ENCODE measurements at regions not wholly inside any gene's neighbourhood (a gene's known extent, or its start where the extent isn't known, plus 50 kb on each side); places are given as distances from the start of the nearest gene placed in this dataset.
A peak's percentile ranks its signal among the peaks of the same experiment; 100 is the strongest.
"Not testable (repeated sequence)": the region's sequence is repeated elsewhere in the genome, so short reads cannot be mapped to it uniquely, and the experiment has no call there.

DNA sequence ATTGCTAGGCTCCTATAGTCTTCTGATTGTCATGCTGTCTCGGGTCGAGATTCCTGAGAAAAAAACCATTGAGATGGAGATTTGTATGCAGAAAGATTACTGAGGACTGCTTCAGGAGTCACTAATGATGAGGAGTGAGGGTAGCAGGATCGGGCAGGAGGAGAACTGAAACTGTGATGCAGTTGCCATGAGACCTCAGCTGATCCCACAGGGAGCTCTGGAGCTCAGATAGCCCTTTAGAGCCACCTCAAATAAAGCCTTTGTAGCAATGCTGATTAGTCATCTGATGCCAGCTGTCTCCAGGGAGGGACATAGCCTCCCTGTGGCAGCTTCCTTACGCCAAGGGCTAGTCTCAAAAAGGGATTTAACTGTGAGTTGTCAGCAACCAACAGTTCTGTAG is 256.9 kb downstream of the DMAC1 start:
- DNase-seq (ENCODE audit: low spot score) = no peak

DNA sequence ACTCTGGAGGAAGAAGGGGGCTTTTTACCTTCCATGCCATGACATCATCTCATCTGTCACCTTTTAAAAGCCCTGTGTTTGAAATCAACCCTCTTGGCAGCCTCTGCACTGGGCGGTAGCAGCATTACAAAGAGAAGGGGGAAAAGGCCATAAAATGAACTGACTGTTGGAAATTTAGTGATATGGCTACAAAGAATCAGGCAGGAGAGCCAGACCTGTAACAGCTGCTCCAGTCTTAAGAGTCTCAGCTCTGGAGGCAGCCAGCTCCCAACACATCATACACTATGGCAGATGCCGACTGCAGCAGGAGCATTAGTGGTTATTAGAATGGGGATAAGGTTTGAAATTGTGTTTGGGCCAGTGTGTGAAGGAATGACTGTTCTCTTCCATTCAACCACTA is 257.5 kb downstream of the DMAC1 start:
- no peak for DNase-seq (ENCODE audit: low spot score)

DNA sequence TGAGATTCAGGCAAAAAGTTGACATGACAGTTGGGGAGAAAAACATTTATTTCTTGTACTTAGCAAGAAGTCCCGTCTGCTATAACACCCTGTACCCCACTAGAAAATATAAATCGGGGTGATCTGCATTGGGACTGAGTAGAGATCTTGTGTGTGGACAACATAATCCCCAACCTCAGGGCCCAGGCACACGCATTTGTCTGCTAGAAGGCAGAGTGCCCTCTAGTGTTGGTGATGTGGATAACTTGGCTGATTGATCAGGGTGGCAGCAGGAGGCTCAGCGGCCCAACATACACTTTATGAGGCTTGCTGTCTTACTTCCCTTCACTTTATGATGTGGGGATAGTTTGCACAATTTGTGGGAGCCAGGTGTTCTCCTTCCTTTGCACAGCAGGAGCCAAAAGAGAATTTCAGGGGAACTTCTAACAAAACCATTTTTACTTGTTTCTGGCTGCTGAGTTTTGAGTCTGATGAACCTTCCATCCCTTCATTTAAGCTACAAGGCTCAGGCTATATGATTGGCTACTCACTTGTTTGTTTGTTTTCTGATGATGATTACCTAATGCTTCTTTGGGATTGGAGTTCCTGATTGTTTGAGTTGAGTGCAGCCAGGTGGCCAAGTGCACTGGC is 263.2 kb downstream of the DMAC1 start:
- peak; percentile 63 for DNase-seq (ENCODE audit: low spot score)

DNA sequence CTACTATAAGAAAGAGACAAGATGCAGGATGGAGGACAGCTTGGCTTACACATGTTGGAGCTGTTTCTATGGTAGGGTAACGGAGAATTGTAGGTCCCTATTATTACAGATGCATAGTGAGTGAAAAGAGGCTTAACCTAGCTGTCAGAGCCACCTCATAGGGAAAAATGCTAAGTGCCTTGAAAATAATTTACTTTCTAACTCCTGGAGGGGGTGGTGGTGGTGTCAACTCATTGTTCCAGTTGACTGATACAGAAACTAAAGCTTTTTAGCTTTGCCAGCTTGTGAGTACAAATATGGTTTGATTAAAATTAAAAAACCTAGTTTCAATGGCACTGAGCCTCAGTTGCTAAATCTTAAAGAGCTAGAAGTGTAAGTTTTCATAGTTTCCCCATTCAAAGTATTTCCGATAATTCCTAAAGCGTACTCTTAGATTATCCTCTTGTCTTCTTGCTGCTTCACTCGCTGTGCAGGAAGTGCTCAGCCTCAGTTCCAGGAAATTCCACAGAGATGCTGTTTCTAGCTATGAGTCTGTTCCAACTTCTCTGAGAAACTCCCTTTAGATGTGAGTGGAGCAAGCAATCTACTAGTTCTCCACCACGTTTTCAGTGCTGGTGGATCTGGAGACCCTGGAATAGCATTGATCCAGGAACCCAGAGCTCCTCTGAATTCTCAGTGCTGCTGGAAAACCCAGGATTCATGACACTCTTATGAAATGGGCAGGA is 265.2 kb downstream of the DMAC1 start:
- DNase-seq (ENCODE audit: low spot score) = no peak

DNA sequence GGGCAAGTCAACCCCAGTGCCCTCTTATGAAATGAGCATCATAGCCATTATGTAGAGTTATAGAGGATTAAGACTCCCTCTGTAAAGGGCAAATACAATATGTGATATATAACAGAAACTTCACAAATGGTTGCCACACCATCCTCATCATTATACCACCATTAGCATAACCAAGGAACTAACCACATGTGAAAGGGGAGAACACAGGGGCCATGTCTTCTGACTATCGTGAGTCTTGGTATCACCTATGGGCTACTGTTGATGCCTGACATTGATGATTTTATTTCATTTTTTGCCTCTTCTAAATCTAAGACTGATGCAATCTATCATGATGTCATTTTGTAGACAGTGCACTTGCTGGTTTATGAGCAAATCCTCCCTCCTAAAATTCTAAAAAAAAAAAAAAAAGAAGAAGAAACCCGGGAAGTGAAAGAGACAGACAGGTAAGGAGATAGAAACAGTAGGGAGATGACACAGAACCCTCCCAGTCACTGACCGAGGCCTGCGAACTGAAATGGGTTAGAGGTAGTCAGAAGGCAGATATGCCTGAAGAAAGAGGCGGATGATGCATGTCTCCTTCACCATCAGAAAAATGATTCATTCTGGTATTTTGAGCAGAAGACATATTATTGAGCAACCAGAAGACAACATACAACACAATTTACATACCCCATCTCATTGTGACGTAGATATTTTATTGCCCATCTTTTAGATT is 266.0 kb downstream of the DMAC1 start:
- DNase-seq (ENCODE audit: low spot score) = no peak

DNA sequence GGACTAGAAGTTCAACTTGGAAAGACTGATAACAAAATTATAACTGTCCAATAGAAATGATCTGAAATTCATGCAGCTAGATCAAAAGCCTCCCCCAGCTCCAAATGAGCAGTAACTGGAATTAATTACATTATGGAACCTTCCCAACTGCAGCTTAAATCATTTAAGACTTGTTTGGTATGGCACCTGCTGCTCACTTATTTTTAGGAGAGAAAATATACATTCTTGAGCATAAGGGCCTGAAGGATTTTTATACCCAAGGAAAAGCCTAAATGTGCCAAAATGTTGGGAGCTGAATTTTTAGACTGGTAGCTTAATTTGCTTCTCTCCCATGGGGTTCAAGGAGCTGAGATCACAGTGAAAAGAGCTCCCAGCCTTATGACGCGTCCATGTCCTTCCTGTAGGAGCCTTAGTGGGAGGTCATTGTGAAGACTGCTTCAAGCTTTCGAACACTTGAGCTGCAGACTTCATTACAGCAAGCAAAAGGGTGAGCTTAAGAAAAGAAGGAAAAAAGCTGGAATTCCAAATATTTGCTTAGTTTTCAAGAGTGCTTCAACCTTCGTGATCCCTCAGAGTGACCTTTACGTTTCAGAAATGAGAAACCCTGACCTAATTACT is 276.0 kb downstream of the DMAC1 start:
- no peak for DNase-seq (ENCODE audit: low spot score)

DNA sequence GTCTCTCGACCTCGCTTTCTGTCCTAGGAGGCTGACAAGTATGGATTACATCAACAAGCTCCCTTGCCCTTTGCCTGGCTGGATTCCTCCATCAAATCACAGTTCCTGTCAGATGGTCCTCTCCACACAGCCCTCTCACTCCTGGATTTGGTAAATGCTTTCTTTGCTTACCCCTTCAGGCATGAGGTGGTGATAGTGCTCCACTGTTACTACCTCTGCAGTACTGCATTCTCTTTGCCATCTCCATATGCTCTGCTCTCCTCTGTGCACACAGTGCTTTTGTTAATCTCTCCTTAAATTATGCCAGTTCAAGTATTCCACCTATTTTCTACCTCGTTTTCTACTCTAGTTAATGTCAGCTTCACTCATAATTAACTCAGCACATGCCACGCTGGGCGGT is 279.2 kb downstream of the DMAC1 start:
- no peak for DNase-seq (ENCODE audit: low spot score)

DNA sequence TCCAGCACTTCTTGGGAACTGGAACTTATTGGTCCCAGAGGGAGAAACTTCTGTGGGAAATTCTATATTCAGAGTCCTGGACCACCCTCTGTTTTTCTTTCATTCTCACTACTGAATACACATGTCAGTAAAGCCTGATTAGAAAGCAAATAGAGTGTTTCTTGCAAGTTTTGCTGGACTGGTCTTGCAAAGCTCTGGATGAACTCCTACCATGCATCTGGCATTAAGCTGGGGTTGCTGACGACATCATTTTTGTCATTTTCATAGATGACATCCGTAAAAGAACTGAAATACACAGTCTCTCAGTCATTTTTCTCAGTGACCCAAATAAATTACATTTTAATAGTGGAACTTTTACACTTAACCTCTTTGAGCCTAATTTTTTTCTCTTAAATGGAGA is 283.2 kb downstream of the DMAC1 start:
- DNase-seq (ENCODE audit: low spot score) = no peak

DNA sequence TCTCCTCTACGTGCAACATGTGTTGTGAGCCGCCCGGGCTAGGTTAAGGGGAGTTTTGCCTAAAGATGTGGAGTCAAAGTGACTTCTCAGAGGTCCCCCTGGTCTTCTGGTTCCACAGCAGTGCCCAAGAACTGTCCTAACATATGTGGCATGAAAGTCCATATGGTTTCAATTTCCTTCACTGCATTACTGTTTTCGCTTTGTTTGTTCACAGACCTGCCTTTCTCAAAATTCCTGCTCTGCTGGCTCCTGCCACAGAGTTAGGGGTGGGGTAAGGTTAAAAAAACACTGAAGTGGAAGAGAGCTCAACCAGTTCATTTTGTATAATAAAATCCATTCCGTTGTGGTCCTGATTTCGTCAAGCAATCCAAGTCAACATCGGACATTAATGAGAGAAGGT is 289.4 kb downstream of the DMAC1 start:
- DNase-seq (ENCODE audit: low spot score) = no peak

DNA sequence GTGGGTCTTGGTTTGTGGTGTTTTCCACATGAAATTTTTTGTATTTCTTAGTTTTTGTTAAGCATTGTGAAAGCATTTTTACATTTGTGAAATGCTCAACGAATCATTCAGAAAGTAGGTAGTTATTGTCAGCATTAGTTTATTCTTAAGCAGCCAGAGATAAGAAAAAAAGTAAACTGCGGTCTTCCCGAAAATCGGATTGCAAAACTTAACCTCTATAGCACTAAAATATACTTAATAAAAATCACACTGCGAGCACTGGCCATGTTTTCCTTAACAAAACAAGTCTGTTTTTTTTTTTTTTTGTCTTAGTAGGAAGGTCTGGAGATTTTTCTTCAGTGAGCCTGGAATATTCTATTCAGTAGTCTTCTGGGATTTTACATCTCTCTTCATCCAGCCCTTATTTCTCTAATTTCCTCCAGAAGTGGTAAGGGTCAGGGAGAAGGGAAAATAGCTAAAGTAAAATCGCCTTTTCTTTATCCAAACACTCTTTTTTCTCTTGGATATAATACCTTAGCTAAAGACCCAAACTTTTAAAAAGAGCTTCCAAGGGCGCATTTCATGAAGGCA is 289.9 kb downstream of the DMAC1 start:
- no peak for DNase-seq (ENCODE audit: low spot score)

DNA sequence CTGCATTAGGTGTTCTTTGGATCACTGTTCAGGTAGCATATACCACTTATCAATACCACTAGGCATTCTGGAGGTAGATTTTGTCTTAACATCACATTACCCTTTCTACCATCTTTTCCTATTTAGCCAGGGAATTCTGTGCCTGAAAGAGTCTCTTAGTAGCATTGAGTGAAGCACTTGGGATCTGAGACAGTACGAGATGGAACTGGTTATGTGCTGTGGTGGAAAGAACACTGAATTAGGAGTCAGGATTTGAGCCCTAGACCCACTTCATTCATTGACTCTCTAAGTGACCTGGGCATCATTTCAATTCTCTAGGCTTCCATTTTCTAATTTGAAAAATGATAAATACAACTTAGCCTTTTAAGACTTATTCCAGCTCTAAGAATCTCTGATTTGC is 291.1 kb downstream of the DMAC1 start:
- no peak for DNase-seq (ENCODE audit: low spot score)

DNA sequence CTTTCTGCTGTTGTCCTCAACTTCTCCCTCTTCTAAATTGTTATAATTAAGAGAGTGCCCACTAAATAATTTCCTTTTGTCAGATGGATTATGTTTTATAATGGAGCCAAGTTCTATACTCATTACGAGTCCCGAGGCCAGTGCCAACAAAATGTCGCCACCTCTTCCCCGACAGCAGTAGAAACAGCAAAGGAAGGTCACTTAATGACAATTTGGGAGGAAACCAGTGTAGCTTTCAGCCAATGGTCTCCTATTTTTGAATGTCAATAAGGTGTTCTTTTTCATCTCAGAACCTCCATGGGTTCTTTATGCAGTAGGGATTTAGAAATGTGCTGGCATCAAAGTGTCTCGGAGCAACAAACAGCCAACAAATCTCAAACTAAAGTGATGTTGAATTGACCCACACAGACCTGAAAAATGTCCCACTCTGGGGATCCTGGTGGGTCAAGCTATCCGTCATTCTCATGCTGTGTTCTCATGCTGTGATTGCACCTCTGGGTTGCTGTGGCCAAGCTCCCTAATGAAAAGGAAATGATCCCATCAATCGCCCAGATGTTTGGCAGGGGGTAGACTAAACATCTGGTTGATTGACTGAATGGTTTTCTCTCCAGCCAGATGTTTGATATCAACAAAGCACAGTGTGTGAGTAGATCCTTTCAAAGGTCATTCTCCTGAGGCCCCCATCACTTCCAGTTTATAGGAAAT is 291.9 kb downstream of the DMAC1 start:
- no peak for DNase-seq (ENCODE audit: low spot score)

DNA sequence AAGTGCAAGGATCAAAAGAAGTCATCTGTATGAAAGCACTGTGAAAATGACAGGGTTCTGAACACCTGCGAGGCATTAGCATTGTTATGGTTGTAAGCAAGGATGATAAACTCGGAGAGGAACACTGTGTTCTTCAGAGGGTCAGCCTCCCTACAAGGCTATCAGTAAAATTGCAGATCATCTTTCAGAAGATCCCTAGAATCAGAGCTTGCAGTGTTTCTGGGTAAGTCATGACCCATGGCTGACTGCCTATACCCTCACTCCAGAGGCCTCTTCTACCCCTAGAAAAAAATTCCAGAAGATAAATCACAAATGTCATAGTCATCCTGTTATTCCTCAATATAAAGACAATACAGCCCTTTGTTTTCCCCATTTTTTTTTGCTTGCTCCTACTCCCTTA is 292.6 kb downstream of the DMAC1 start:
- no peak for DNase-seq (ENCODE audit: low spot score)

DNA sequence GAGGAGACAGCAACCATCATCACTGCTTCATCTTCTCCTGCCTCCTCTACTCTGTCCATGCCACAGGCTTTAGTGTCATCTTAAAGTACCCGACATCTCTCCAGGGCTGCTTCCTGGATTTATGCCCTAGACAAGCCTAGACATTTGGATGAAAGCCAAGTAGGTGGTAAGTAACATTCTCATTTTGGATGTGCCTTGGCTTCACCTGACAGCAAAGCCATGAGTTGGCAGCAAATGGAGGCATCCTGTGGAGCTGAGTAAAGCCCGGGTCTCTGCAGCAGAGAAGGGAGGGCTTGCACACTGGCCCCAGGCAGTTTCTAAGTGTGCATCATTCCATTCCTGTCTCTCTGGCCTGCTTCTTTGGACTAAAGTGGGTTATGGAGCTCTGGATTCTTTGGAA is 299.1 kb downstream of the DMAC1 start:
- no peak for DNase-seq (ENCODE audit: low spot score)

DNA sequence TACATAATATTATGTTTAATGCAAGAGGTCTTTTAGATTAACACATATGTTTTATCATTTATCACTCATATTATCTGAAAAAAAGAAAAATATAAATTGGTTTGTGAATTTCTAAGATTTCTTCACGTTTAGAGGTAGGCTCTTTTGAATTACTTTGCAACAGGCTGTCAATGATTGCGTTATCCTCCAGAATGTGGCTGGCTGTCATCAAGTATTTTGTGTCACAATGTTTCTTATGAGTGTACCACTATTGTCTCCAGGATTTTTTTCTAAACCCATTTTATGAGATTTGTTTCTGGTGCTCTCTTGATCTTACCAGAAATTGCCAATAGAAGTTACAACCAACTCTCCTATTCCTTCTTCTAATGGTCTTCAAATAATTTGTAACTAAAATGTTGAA is 307.9 kb downstream of the DMAC1 start:
- no peak for DNase-seq (ENCODE audit: low spot score)

DNA sequence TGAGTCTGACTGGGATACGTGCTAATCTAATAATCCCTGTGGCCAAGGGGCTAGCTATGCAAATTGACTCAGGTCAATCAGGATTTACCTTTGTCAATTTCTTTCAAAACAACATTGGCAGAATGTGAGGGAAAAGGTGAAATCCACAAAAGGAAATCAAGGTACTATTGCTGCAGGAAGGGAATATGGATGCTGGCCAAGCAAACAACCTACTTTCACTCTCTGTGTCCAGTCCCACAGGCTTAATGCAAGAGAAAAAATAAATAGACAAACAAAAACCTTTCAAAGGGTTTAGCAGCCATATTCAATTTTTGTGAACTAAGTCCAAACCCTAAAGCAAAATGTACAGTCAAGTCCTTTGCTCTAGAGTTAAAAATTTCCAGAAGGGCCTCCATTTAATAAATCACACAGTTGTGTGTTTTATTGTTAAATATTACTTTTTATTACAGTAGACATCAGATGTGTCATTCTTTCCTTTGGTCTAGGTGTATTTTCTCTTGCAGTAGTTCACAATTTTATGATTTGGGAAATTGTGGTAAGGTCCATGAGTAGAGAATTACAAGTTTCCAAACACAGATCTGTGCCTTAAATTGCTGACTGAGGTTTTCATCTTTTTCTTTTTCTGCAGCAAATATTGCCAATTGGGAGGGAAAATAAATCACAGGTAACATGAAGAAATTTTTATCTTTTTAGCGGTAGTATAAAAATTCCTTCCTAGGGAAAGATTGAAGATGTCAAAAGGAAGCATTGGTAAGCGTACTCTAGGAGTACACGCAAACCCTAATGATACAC is 309.1 kb downstream of the DMAC1 start:
- DNase-seq (ENCODE audit: low spot score) = no peak

DNA sequence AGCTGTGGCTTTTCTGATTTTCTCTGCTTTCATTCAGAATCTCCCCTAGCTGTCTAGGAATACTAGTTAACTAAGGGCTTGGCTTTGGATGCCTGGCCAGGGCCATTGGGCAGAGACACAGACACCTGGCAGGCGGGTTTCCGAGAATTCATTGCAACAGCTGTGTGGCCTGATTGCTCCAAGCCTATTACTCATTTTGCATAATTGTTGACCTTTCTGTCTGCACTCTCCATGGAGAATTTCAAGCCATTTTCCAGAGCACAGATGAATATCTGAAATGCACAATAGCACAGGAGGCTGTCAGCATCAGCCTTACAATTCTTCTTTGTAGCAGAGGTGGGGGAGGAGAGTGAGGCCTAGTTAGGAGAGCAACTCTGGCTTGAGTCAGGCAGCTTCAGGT is 310.5 kb downstream of the DMAC1 start:
- DNase-seq (ENCODE audit: low spot score) = no peak

DNA sequence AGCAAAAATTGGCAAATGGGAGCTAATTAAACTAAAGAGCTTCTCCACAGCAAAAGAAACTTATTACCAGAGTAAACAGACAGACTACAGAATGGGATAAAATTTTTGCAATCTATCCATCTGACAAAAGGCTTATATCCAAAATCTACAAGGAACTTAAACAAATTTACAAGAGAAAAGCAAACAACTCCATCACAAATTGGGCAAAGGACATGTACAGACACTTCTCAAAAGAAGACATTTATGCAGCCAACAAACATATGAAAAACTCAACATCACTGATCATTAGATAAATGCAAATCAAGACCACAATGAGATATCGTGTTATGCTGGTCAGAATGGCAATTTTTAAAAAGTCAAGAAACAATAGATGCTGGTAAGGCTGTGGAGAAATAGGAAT is 315.6 kb downstream of the DMAC1 start:
- not testable (repeated sequence) for DNase-seq (ENCODE audit: low spot score)

DNA sequence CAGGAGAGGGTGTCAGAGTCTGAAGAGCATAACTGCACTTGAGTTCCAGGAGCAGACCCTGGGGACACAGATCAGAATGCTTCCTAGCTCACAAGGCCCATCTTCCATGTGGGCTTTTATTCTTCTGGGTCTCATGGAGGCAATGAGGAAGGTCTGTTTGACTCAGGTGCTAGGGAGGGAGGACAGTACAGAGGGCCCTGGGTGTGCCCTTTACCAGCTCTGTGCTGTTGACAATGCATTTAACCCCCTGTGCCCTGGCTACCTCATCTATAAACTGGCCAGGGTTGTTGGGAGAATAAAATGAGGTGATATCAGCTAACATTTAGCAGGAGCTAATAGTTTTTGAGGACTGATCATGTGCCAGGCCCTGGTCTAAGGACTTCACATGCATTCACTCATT is 318.0 kb downstream of the DMAC1 start:
- DNase-seq (ENCODE audit: low spot score) = no peak

DNA sequence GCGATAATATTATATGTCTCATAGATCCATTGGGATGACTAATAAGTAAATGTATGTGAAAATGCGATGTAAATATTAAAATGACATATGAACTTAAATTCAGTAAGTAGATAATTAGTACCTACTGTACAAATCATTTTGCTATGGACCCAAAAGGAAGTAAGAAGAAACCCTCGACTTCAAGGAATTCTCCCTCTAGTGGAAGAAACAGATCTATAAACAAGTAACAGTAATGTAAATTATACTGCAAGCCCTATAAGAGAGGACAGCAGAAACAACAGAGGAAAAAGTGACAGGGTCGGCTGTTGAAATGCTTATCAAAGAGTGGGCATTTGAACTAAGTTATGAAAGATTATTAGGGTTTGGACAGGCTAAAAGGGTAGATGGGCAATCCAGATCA is 320.3 kb downstream of the DMAC1 start:
- DNase-seq (ENCODE audit: low spot score) = peak; percentile 4

DNA sequence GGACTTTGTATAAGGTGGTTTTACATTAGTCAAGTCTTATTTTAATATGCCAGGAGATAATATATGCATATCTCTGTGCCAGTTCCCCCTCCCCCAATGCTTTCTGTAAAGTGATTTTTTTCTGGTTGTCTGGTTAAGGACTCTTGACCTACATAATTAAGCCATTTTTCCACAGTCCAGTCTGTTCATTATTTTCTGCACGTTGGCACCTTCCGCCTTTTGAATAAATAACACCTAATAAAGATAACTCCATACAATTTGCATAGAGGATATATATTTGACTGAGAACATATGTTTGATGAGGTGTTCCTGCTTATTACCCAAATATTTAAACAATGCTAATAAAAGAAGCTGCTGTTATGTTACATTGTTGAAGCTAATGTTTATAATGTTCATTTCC is 320.9 kb downstream of the DMAC1 start:
- no peak for DNase-seq (ENCODE audit: low spot score)
